ENCODE measurements at regions not wholly inside any gene's neighbourhood (a gene's known extent, or its start where the extent isn't known, plus 50 kb on each side); places are given as distances from the start of the nearest gene placed in this dataset.

DNA sequence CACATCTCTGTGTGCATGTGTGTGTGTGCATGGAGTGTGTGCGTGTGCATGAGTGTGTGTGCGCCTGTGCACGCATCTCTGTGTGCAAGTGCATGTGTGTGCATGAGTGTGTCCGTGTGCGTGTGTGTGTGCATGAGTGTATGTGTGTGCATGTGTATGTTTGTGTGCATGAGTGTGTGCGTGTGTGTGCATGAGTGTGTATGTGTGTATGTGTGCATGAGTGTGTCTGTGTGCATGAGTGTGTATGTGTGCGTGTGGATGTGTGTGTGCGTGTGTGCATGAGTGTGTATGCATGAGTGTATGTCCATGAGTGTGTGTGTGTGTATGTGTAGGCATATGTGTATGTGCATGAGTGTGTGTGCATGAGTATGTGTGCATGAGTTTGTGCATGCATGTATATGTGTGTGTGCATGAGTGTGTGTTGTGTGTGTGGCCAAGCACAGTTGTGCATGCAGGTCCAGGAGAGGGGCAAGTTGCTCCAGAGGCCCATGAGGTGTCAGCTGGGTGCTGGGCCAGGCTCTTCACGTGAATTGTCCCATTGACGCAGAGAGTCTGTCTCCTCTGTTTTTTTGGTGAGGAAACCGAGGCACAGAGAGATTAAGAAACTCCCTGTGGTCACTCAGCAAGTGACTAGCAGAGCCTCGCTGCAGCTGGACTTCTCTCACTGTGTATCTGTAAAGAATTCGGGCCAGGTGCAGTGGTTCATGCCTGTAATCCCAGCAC, 75.5 kb downstream of the ASB1 start:
- H3K4me3 ChIP-seq (ENCODE audit: low read length) = no peak overlapping the region
- TF ChIP-seq, protein P1, sequence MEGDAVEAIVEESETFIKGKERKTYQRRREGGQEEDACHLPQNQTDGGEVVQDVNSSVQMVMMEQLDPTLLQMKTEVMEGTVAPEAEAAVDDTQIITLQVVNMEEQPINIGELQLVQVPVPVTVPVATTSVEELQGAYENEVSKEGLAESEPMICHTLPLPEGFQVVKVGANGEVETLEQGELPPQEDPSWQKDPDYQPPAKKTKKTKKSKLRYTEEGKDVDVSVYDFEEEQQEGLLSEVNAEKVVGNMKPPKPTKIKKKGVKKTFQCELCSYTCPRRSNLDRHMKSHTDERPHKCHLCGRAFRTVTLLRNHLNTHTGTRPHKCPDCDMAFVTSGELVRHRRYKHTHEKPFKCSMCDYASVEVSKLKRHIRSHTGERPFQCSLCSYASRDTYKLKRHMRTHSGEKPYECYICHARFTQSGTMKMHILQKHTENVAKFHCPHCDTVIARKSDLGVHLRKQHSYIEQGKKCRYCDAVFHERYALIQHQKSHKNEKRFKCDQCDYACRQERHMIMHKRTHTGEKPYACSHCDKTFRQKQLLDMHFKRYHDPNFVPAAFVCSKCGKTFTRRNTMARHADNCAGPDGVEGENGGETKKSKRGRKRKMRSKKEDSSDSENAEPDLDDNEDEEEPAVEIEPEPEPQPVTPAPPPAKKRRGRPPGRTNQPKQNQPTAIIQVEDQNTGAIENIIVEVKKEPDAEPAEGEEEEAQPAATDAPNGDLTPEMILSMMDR (conservative IDR thresholded peaks at IDR 0.05; ENCODE audit: low read length) = no peak
- DNase-seq (ENCODE audit: low read depth) = no peak

DNA sequence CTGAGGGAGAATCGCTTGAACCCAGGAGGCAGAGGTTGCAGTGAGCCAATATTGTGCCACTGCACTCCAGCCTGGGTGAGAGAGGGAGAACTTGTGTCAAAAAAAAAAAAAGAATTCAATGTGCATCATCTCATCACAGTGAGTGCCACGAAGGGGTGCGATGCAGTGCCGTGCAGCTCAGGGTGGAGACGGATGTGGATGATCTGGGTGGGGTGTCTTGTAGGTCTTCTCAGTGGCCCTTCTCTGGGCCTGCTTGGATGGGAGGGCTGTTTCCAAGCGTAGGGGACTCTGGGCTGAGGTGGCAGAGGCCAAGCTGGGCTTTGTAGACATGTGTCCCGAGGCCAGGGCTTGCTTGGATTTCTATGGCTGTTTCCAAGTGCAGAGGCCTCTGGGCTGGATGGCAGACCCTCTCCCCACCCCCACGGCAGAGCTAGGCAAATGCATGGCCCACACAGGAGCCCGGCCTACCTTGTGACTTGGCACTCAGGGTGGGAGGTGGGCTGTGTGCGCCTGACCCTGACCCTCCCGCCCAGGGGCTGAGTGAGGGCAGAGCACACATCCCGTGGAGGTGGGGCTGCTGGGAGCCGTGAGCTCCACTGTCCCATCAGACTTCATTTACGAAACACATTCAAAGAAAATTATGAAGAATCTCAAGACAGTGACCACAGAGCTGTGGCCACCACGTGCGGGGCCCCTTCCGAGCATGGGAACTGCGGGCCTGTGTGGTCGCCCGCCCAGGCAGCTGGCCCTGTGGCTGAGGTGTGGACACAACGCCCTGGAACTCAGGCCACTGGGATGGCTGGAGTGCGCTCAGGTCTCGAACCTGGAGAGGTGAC, 76.4 kb downstream of the ASB1 start:
- DNase-seq (ENCODE audit: low read depth) = no peak
- H3K4me3 ChIP-seq (ENCODE audit: low read length) = no peak overlapping the region
- TF ChIP-seq, protein P1 (conservative IDR thresholded peaks at IDR 0.05; ENCODE audit: low read length) = no peak

DNA sequence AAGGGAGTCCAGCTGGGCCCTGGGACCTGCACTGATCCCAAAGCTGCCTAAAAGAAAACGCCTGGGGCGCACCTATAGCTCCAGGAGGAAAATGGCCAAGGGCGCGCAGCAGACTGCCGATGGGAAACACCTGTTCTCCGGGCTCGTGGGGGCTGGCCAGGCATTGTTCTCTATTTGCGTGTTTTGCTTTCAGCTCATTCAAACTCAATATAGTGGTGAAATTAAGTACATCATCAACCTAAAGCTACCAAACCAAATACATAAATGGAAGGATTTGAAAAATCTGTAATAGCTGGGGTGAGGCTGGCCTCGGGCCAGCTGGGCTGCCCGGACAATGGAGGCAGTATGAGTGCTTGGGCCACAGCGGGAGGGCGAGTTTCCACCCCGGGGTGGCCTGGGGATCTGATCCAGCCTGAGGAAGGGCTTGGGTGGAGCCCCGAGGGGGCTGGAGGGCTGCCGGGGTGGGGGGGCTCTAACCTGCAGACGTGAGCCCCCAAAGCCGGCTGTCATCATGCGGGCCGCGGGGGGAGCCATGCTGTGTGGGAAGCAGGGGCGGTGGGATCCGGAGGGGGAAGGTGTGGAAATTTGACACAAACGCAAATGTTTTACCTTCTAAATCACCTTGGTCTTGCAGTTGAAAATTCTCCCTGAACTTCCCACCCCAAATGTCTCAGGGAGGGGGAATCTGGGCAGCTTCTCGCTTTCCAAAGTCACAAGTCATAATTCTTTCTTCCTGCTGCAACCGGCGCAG, 77.6 kb downstream of the ASB1 start:
- TF ChIP-seq, protein P1 (conservative IDR thresholded peaks at IDR 0.05; ENCODE audit: low read length) = no peak
- no peak for DNase-seq (ENCODE audit: low read depth)

DNA sequence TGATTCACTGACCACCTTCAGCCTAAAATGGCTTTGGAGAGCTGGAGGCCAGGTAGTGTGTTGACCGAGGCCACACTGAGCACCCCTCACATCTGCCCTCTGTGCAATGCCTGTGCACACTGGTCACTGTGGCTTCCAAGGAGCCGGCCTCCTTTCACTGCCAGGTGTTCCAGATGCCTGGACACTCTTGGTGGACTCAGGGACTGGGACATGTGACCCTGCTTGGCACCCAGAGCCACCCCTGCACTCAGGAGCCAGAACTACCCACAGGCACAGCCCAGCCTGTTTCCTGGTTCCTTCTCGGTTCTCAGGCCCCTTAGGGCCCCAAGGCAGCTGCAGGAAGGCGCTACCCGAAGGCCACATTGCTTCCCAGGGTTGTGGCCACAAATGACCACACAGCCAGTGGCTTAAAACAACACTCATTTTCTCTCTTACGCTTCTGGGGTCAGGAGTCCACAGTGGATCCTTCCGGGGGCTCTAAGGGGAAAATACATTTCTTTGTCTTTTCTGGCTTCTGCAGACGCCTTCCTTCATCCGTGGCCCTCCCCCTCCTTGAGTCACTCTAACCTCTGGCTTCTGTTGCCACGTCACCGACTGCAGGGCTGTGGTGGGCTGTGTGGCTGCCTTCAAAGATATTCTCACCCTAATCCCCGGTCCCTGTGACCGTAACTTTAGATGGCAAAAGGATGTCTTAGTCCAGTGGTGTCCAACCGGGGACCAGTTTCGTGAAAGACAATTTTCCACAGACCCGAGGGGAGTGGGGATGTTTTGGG, 78.6 kb downstream of the ASB1 start:
- no peak overlapping the region for H3K4me3 ChIP-seq (ENCODE audit: low read length)
- TF ChIP-seq, protein P1 (conservative IDR thresholded peaks at IDR 0.05; ENCODE audit: low read length) = no peak
- DNase-seq (ENCODE audit: low read depth) = no peak

More for the DNA sequence above, 77.6 kb downstream of the ASB1 start:
- H3K4me3 ChIP-seq (ENCODE audit: low read length) = no peak overlapping the region

DNA sequence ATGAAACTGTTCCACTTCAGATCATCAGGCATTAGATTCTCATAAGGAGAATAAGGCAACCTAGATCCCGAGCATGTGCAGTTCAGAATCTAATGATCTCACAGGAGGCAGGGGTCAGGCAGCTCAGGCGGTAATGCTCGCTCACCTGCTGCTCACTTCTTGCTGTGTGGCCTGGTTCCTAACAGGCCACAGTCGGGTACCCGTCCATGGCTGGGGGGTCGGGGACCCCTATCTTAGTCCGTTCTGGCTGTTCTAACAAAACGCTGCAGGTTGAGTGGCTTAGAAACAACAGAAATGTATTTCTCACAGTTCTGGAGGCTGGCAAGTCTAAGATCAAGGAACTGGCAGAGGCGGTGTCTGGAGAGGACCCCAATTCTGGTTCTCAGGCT, 79.2 kb downstream of the ASB1 start:
- H3K4me3 ChIP-seq (ENCODE audit: low read length) = no peak overlapping the region
- TF ChIP-seq, protein P1 (conservative IDR thresholded peaks at IDR 0.05; ENCODE audit: low read length) = no peak
- DNase-seq (ENCODE audit: low read depth) = no peak

DNA sequence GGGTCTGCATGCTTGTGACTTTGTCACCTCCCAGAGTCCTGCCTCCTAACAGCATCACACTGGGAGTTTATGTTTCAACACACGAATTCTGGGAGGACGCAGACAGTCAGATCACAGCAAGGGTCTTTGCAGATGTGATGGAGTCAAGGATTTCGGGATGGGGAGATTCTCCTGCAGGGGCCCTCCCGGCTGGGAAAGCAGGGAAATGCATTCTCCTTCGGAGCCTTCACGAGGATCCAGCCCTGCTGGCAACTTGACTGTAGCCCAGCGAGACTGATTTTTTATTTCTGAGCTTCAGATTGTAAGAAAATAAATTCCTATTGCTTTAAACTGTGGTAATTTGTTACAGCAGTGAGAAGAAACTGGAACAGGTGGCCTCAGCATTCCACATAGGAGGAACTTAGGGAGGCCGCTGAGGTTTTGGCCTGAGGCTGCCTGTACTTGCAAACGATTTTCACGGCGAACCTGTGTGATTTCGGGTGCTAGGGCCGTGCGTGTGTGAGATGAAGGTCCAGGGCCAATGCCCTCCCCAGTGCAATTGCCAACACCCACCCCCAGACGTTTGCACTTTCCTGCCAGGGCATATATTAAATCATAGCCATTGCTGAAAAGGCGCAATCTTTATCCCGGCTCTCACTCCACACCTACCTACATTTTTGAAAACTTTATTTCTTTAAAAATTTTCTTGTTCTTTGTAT, 79.8 kb downstream of the ASB1 start:
- no peak for DNase-seq (ENCODE audit: low read depth)
- H3K4me3 ChIP-seq (ENCODE audit: low read length) = no peak overlapping the region
- TF ChIP-seq, protein P1 (conservative IDR thresholded peaks at IDR 0.05; ENCODE audit: low read length) = no peak

All from AG10803 (cell line).